WTC11 (cell line): ENCODE measurements at regions not wholly inside any gene's neighbourhood (a gene's known extent, or its start where the extent isn't known, plus 50 kb on each side); places are given as distances from the start of the nearest gene placed in this dataset.

Experiments
- CTCF ChIP-seq: fragments of 200-600 bp; IDR thresholded peaks from 2 replicates; pipeline ENCODE4 v1.8.0; 2022; ENCODE audit warnings: antibody characterized with exemption
- E2F1 ChIP-seq: sonication (generic); formaldehyde crosslinking; IDR thresholded peaks from 2 replicates; pipeline ENCODE4 v1.8.0; 2022; ENCODE audit warnings: mild to moderate bottlenecking, missing genetic modification reagents
- SP1 ChIP-seq: sonication (generic); formaldehyde crosslinking; conservative IDR thresholded peaks from 2 replicates; pipeline ENCODE4 v1.8.1; 2022; ENCODE audit warnings: missing genetic modification reagents
- USF2 ChIP-seq: sonication (generic); formaldehyde crosslinking; IDR thresholded peaks from 2 replicates; pipeline ENCODE4 v1.8.1; 2023; ENCODE audit warnings: mild to moderate bottlenecking, missing genetic modification reagents, moderate library complexity

DNA sequence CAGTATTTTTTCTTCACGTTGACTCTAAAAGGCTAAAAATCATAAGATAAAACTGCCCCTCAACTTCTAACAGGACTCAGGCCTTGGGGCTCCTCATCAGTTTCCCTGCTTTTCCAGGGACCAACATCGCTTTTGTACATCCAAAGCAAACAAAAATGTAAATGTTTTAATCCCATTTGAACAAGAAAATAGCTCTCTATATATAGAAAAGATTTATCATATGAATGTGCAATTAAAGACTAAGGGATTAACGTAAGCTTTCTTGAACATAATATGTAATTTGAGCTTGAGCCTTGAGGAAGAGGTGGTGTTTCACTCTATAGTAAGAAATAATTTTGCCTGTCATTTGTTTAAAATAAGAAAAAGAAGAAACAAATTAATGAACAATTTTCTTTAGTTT lies 547.2 kb upstream of the ACO1 start:
- no peak for TF ChIP-seq E2F1
- TF ChIP-seq SP1 (CRISPR knock-in tag), result no peak
- TF ChIP-seq CTCF, result no peak
- no peak for TF ChIP-seq USF2 (CRISPR knock-in tag)
